ENCODE measurements at regions not wholly inside any gene's neighbourhood (a gene's known extent, or its start where the extent isn't known, plus 50 kb on each side); places are given as distances from the start of the nearest gene placed in this dataset.
"Not testable (repeated sequence)": the region's sequence is repeated elsewhere in the genome, so short reads cannot be mapped to it uniquely, and the experiment has no call there.

DNA sequence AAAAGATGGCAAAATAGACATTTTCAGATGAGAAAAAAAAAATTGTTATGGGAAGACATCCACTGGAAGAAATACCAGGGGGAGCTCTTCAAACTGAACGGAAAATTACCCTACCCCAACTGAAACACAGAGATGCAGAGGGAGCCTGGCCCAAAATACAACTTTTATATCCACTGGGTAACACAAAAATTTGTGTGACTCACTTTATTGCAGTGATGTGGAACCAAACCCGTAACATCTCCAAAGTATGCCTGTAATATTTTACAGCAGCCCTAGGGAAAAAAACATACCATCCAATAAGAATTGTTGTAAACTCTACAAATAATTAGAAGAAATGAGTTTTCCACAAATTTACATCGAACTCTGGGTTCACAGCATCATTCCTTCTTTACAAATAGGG is 152.6 kb upstream of the KCTD7 start:
- H3K9me1 ChIP-seq (ENCODE audit: insufficient read depth, low read length); H3K27me3 ChIP-seq (ENCODE audit: control insufficient read depth, insufficient read depth, low read length); H3K56ac ChIP-seq (ENCODE audit: extremely low read depth, insufficient read depth, low read length); H3K18ac ChIP-seq (ENCODE audit: low read depth, low read length); H2BK20ac ChIP-seq (ENCODE audit: low read depth, low read length); H4K20me1 ChIP-seq (ENCODE audit: insufficient read depth, low read length); CTCF ChIA-PET; H3K9ac ChIP-seq (ENCODE audit: low read depth, low read length); POLR2A ChIA-PET (ENCODE audit: unreplicated experiment); ATAC-seq (ENCODE audit: low read depth); H2BK5ac ChIP-seq (ENCODE audit: low read depth, low read length, poor library complexity, severe bottlenecking); H4K91ac ChIP-seq (ENCODE audit: insufficient read depth, low read depth, low read length); H2AFZ ChIP-seq (replicated peaks; ENCODE audit: low read length, poor library complexity); dilution Hi-C loops (cut with HindIII; ENCODE audit: low sequenced_read_pairs, unreplicated experiment); H3K14ac ChIP-seq (replicated peaks; ENCODE audit: low read depth, low read length); H3K4ac ChIP-seq (ENCODE audit: low read depth, low read length); intact Hi-C loops (cut with micrococcal nuclease); in situ Hi-C loops (cut with MboI; ENCODE audit: low sequenced_read_pairs); H3K27ac ChIP-seq (ENCODE audit: insufficient read depth, low read length); DNase-seq; H2AK9ac ChIP-seq (replicated peaks; ENCODE audit: low read depth, low read length, poor library complexity); H3K4me3 ChIP-seq (ENCODE audit: insufficient read depth, low read depth, low read length); H3K23ac ChIP-seq (ENCODE audit: low read depth, low read length); H3K4me1 ChIP-seq (ENCODE audit: control insufficient read depth, insufficient read depth, low read length); H3K36me3 ChIP-seq (ENCODE audit: control insufficient read depth, insufficient read depth, low read length); H2BK120ac ChIP-seq (ENCODE audit: low read depth, low read length); H3K9me3 ChIP-seq (ENCODE audit: control insufficient read depth, insufficient read depth, low read length); H4K5ac ChIP-seq (ENCODE audit: low read depth, low read length); H4K8ac ChIP-seq (ENCODE audit: low read depth in 2 of 2, low read length in 2 of 2); H3K4me2 ChIP-seq (ENCODE audit: low read depth, low read length); BruUV-seq (replicated peaks); H2AK5ac ChIP-seq (ENCODE audit: low read depth, low read length); H3K79me1 ChIP-seq (ENCODE audit: low read depth in 1 of 2, low read length in 2 of 2); H2BK15ac ChIP-seq (ENCODE audit: low read depth, low read length): not testable (repeated sequence)
- WGBS, 2 experiments (ENCODE audit: extremely low coverage in 2 of 2, insufficient read length in 1 of 2): no CpG with 5 or more reads among the region's 3 CpGs

DNA sequence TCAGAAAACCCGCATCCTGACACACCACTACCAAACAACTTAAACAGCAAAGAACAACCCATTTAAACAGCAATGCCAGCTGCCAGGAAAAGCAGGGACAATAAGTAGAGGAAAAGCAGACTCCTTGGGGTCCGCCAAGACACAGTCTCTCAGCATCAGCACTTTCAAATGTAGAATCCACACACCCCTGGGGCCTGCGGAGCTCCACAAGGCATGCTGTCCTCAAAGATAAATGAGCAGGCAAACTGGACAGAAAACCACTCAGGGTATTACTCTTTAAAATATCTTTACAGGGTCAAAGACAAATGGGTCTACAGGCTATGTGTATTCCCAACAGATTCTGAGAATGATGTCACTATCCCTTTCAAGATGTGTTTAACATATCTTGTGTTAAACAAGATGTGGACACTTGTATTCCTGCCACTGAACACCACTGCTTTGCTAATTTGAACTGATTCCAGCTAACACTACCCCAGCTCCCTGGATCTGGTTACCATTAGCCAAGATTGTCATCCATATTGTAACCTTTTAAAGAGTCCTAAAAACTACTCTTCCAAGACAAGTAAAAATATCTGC is 150.8 kb upstream of the KCTD7 start:
- H2BK15ac ChIP-seq (ENCODE audit: low read depth, low read length); H2BK20ac ChIP-seq (ENCODE audit: low read depth, low read length); H3K23ac ChIP-seq (ENCODE audit: low read depth, low read length); H3K27me3 ChIP-seq (ENCODE audit: control insufficient read depth, insufficient read depth, low read length); H3K4me1 ChIP-seq (ENCODE audit: control insufficient read depth, insufficient read depth, low read length); H2BK120ac ChIP-seq (ENCODE audit: low read depth, low read length); H3K4me2 ChIP-seq (ENCODE audit: low read depth, low read length); ATAC-seq (ENCODE audit: low read depth); POLR2A ChIA-PET (ENCODE audit: unreplicated experiment); H3K9me3 ChIP-seq (ENCODE audit: control insufficient read depth, insufficient read depth, low read length); intact Hi-C loops (cut with micrococcal nuclease); H3K4me3 ChIP-seq (ENCODE audit: insufficient read depth, low read depth, low read length); H2BK5ac ChIP-seq (ENCODE audit: low read depth, low read length, poor library complexity, severe bottlenecking); H3K36me3 ChIP-seq (ENCODE audit: control insufficient read depth, insufficient read depth, low read length); H3K9ac ChIP-seq (ENCODE audit: low read depth, low read length); H3K56ac ChIP-seq (ENCODE audit: extremely low read depth, insufficient read depth, low read length); H3K18ac ChIP-seq (ENCODE audit: low read depth, low read length); H4K20me1 ChIP-seq (ENCODE audit: insufficient read depth, low read length); CTCF ChIA-PET; DNase-seq; H3K27ac ChIP-seq (ENCODE audit: insufficient read depth, low read length); H4K5ac ChIP-seq (ENCODE audit: low read depth, low read length); in situ Hi-C loops (cut with MboI; ENCODE audit: low sequenced_read_pairs); dilution Hi-C loops (cut with HindIII; ENCODE audit: low sequenced_read_pairs, unreplicated experiment); H3K9me1 ChIP-seq (ENCODE audit: insufficient read depth, low read length); H4K8ac ChIP-seq (ENCODE audit: low read depth in 2 of 2, low read length in 2 of 2); H2AFZ ChIP-seq (replicated peaks; ENCODE audit: low read length, poor library complexity); H3K79me1 ChIP-seq (ENCODE audit: low read depth in 1 of 2, low read length in 2 of 2); BruUV-seq (replicated peaks); H2AK9ac ChIP-seq (replicated peaks; ENCODE audit: low read depth, low read length, poor library complexity); H3K4ac ChIP-seq (ENCODE audit: low read depth, low read length); H4K91ac ChIP-seq (ENCODE audit: insufficient read depth, low read depth, low read length); H2AK5ac ChIP-seq (ENCODE audit: low read depth, low read length); H3K14ac ChIP-seq (replicated peaks; ENCODE audit: low read depth, low read length): not testable (repeated sequence)
- no CpG with 5 or more reads among the region's 3 CpGs for WGBS, 2 experiments (ENCODE audit: extremely low coverage in 2 of 2, insufficient read length in 1 of 2)
